ENCODE measurements at regions not wholly inside any gene's neighbourhood (a gene's known extent, or its start where the extent isn't known, plus 50 kb on each side); places are given as distances from the start of the nearest gene placed in this dataset.

DNA sequence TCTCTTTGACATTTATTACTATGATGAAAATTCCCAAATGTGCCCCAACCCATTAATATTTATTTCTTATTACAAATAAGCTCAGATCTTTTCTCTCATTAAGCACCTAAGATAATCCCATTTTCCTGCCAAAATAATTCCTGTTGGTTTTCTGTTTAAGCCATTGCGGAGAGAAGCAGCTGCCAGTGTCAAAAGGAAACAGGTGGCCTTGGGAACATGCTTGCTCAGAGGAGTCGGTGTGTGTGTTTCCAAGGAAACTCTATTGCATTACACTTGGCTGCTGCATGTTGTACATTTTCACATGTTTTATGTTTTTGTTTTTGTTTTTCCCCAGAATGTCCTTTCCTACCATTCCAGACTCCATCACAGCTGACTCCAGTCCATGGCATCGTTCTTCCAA lies 56.4 kb downstream of the CD24 start:
- no peaks in the 10 kb centered on the region for H3K79me2 ChIP-seq (ENCODE audit: low read length)
- TF ChIP-seq EZH2phosphoT487 (IDR thresholded peaks at IDR 0.05; ENCODE audit: low read depth) (no peak), CTCF (IDR thresholded peaks at IDR 0.05; ENCODE audit: low read depth, low read length) (no peak)
- H3K4me1 ChIP-seq (ENCODE audit: low read length), result no peaks in the 10 kb centered on the region; the same call in 1 of the 2 replicates
- H3K4me2 ChIP-seq (ENCODE audit: low read length), result no peak overlapping the region
- no peak overlapping the region for H3K4me3 ChIP-seq (ENCODE audit: low read length)
- no peak overlapping the region for H3K27ac ChIP-seq (ENCODE audit: low read length)
- no peak overlapping the region for H3K9ac ChIP-seq (ENCODE audit: low read length)
- no peaks in the 10 kb centered on the region for H4K20me1 ChIP-seq (ENCODE audit: insufficient read depth, low read length)
- H2AFZ ChIP-seq (ENCODE audit: low read depth, low read length), result no peak overlapping the region
- H3K36me3 ChIP-seq (replicated peaks; ENCODE audit: low read depth, low read length), result no peaks in the 10 kb centered on the region
- 0 out of 2 replicates have a peak, but pooled peaks cover 3% of the 10 kb centered on the region for H3K27me3 ChIP-seq (ENCODE audit: low read depth, low read length)
- H3K9me3 ChIP-seq (ENCODE audit: insufficient read depth, low read length), result no peaks in the 10 kb centered on the region

- no peaks in the 10 kb centered on the region for H3K9me3 ChIP-seq (ENCODE audit: insufficient read depth, low read length)
- no peak overlapping the region for H2AFZ ChIP-seq (ENCODE audit: low read depth, low read length)
- H3K79me2 ChIP-seq (ENCODE audit: low read length), result no peaks in the 10 kb centered on the region
- no peak overlapping the region for H3K4me2 ChIP-seq (ENCODE audit: low read length)
- TF ChIP-seq EZH2phosphoT487 (IDR thresholded peaks at IDR 0.05; ENCODE audit: low read depth), result no peak
- TF ChIP-seq CTCF (IDR thresholded peaks at IDR 0.05; ENCODE audit: low read depth, low read length), result no peak
- no peak overlapping the region for H3K27ac ChIP-seq (ENCODE audit: low read length)
- H3K9ac ChIP-seq (ENCODE audit: low read length), result no peak overlapping the region
- H4K20me1 ChIP-seq (ENCODE audit: insufficient read depth, low read length), result no peaks in the 10 kb centered on the region
- no peaks in the 10 kb centered on the region for H3K36me3 ChIP-seq (replicated peaks; ENCODE audit: low read depth, low read length)
- H3K4me1 ChIP-seq (ENCODE audit: low read length), result no peaks in the 10 kb centered on the region; the same call in 1 of the 2 replicates
- 0 out of 2 replicates have a peak, but pooled peaks cover 3% of the 10 kb centered on the region for H3K27me3 ChIP-seq (ENCODE audit: low read depth, low read length)
- H3K4me3 ChIP-seq (ENCODE audit: low read length), result no peak overlapping the region
These were observed 57.6 kb downstream of the CD24 start for GRCh38 chr6:106916891-106917290.

GRCh38 chr6:106913676-106914280 lies 60.8 kb downstream of the CD24 start:
- H3K9ac ChIP-seq (ENCODE audit: low read length), result no peak overlapping the region
- no peaks in the 10 kb centered on the region for H4K20me1 ChIP-seq (ENCODE audit: insufficient read depth, low read length)
- H3K4me3 ChIP-seq (ENCODE audit: low read length), result no peak overlapping the region
- no peaks in the 10 kb centered on the region for H3K79me2 ChIP-seq (ENCODE audit: low read length)
- H3K27me3 ChIP-seq (ENCODE audit: low read depth, low read length), result no peaks in the 10 kb centered on the region
- H3K9me3 ChIP-seq (ENCODE audit: insufficient read depth, low read length), result no peaks in the 10 kb centered on the region
- TF ChIP-seq CTCF (IDR thresholded peaks at IDR 0.05; ENCODE audit: low read depth, low read length), result no peak
- H3K27ac ChIP-seq (ENCODE audit: low read length), result no peak overlapping the region
- peaks cover under 1% of the 10 kb centered on the region; the same call in 1 of the 2 replicates for H3K4me1 ChIP-seq (ENCODE audit: low read length)
- H3K4me2 ChIP-seq (ENCODE audit: low read length), result no peak overlapping the region
- no peak overlapping the region for H2AFZ ChIP-seq (ENCODE audit: low read depth, low read length)
- H3K36me3 ChIP-seq (replicated peaks; ENCODE audit: low read depth, low read length), result no peaks in the 10 kb centered on the region

GRCh38 chr6:106913111-106913510 lies 61.4 kb downstream of the CD24 start:
- no peak overlapping the region for H3K4me2 ChIP-seq (ENCODE audit: low read length)
- H2AFZ ChIP-seq (ENCODE audit: low read depth, low read length), result no peak overlapping the region
- no peaks in the 10 kb centered on the region for H3K79me2 ChIP-seq (ENCODE audit: low read length)
- no peak overlapping the region for H3K27ac ChIP-seq (ENCODE audit: low read length)
- no peak for TF ChIP-seq EZH2phosphoT487 (IDR thresholded peaks at IDR 0.05; ENCODE audit: low read depth)
- TF ChIP-seq CTCF (IDR thresholded peaks at IDR 0.05; ENCODE audit: low read depth, low read length), result no peak
- H3K27me3 ChIP-seq (ENCODE audit: low read depth, low read length), result no peaks in the 10 kb centered on the region
- no peak overlapping the region for H3K9ac ChIP-seq (ENCODE audit: low read length)
- H3K9me3 ChIP-seq (ENCODE audit: insufficient read depth, low read length), result no peaks in the 10 kb centered on the region
- H3K36me3 ChIP-seq (replicated peaks; ENCODE audit: low read depth, low read length), result no peaks in the 10 kb centered on the region
- H4K20me1 ChIP-seq (ENCODE audit: insufficient read depth, low read length), result no peaks in the 10 kb centered on the region
- H3K4me3 ChIP-seq (ENCODE audit: low read length), result no peak overlapping the region
- peaks cover 5% of the 10 kb centered on the region; the same call in 1 of the 2 replicates for H3K4me1 ChIP-seq (ENCODE audit: low read length)
